ENCODE measurements at regions not wholly inside any gene's neighbourhood (a gene's known extent, or its start where the extent isn't known, plus 50 kb on each side); places are given as distances from the start of the nearest gene placed in this dataset.

- no peak for TF ChIP-seq ARNTL (CRISPR knock-in tag; IDR thresholded peaks at IDR 0.05; ENCODE audit: borderline replicate concordance, low read depth)
- no peak for TF ChIP-seq ZC3H10 (CRISPR knock-in tag; IDR thresholded peaks at IDR 0.05)
- no peak for TF ChIP-seq ZNF8 (CRISPR knock-in tag; IDR thresholded peaks at IDR 0.05)
- TF ChIP-seq ZNF70 (CRISPR knock-in tag; IDR thresholded peaks at IDR 0.05), result no peak
- TF ChIP-seq SNAI2 (CRISPR knock-in tag; IDR thresholded peaks at IDR 0.05), result no peak
These were observed 174.2 kb downstream of the BCL11A start (continued) for GRCh38 chr2:60379216-60379615.

GRCh38 chr2:60377825-60378224, 175.6 kb downstream of the BCL11A start:
- ATAC-seq, result no peak
- TF ChIP-seq ZNF70 (CRISPR knock-in tag; IDR thresholded peaks at IDR 0.05) (no peak), OSR1 (CRISPR knock-in tag; IDR thresholded peaks at IDR 0.05) (no peak)

GRCh38 chr2:60376252-60376651, 177.2 kb downstream of the BCL11A start:
- TF ChIP-seq TSHZ2 (CRISPR knock-in tag; IDR thresholded peaks at IDR 0.05), result no peak
- TF ChIP-seq ZFP3 (CRISPR knock-in tag; IDR thresholded peaks at IDR 0.05), result no peak
- no peak for TF ChIP-seq OSR1 (CRISPR knock-in tag; IDR thresholded peaks at IDR 0.05)
- no peak for TF ChIP-seq CSRNP3 (CRISPR knock-in tag; IDR thresholded peaks at IDR 0.05)
- TF ChIP-seq ISL1 (CRISPR knock-in tag; IDR thresholded peaks at IDR 0.05), result no peak
- TF ChIP-seq TCF4 (CRISPR knock-in tag; IDR thresholded peaks at IDR 0.05; ENCODE audit: borderline replicate concordance), result no peak
- no peak for TF ChIP-seq SNAI2 (CRISPR knock-in tag; IDR thresholded peaks at IDR 0.05)
- no peak for TF ChIP-seq ZC3H10 (CRISPR knock-in tag; IDR thresholded peaks at IDR 0.05)
- TF ChIP-seq CREB5 (CRISPR knock-in tag; IDR thresholded peaks at IDR 0.05; ENCODE audit: low read depth), result no peak
- no peak for TF ChIP-seq CSDC2 (CRISPR knock-in tag; IDR thresholded peaks at IDR 0.05)
- TF ChIP-seq ZNF70 (CRISPR knock-in tag; IDR thresholded peaks at IDR 0.05), result no peak
- TF ChIP-seq RARB (CRISPR knock-in tag; IDR thresholded peaks at IDR 0.05), result no peak
- TF ChIP-seq ESRRG (CRISPR knock-in tag; IDR thresholded peaks at IDR 0.05), result no peak
- no peak for TF ChIP-seq PPARA (CRISPR knock-in tag; IDR thresholded peaks at IDR 0.05; ENCODE audit: borderline replicate concordance)
- no peak for TF ChIP-seq TOX (CRISPR knock-in tag; IDR thresholded peaks at IDR 0.05; ENCODE audit: borderline replicate concordance)
- no peak for TF ChIP-seq ZNF565 (CRISPR knock-in tag; conservative IDR thresholded peaks at IDR 0.05; ENCODE audit: low read depth)
- TF ChIP-seq BACH2 (CRISPR knock-in tag; IDR thresholded peaks at IDR 0.05; ENCODE audit: borderline replicate concordance), result no peak
- no peak for TF ChIP-seq GLIS3 (CRISPR knock-in tag; IDR thresholded peaks at IDR 0.05)
- no peak for TF ChIP-seq ZNF8 (CRISPR knock-in tag; IDR thresholded peaks at IDR 0.05)
- no peak for ATAC-seq

GRCh38 chr2:60371681-60372080, 181.8 kb downstream of the BCL11A start:
- ATAC-seq, result no peak
- TF ChIP-seq CREB5 (CRISPR knock-in tag; IDR thresholded peaks at IDR 0.05; ENCODE audit: low read depth), result no peak
- TF ChIP-seq SNAI2 (CRISPR knock-in tag; IDR thresholded peaks at IDR 0.05), result no peak
- no peak for TF ChIP-seq ARNTL (CRISPR knock-in tag; IDR thresholded peaks at IDR 0.05; ENCODE audit: borderline replicate concordance, low read depth)
- TF ChIP-seq RARB (CRISPR knock-in tag; IDR thresholded peaks at IDR 0.05), result no peak
- TF ChIP-seq TSHZ2 (CRISPR knock-in tag; IDR thresholded peaks at IDR 0.05), result no peak
- TF ChIP-seq CSDC2 (CRISPR knock-in tag; IDR thresholded peaks at IDR 0.05), result no peak
- no peak for TF ChIP-seq ZFP30 (CRISPR knock-in tag; IDR thresholded peaks at IDR 0.05)
- TF ChIP-seq PATZ1 (CRISPR knock-in tag; IDR thresholded peaks at IDR 0.05; ENCODE audit: borderline replicate concordance), result no peak
- no peak for TF ChIP-seq CSRNP3 (CRISPR knock-in tag; IDR thresholded peaks at IDR 0.05)
